H1 (cell line): ENCODE measurements at regions not wholly inside any gene's neighbourhood (a gene's known extent, or its start where the extent isn't known, plus 50 kb on each side); places are given as distances from the start of the nearest gene placed in this dataset.

Experiments
- CHD1 ChIP-seq: IDR thresholded peaks from 2 replicates; pipeline ENCODE4 v1.6.1; 2012; ENCODE audit warnings: low read depth, low read length, improper control_type of control experiment
- CHD2 ChIP-seq: IDR thresholded peaks from 2 replicates; pipeline ENCODE4 v1.6.1; 2012; ENCODE audit warnings: low read length, improper control_type of control experiment
- EP300 ChIP-seq, 2 experiments: IDR thresholded peaks; 1 replicate in 1 of 2; 2 replicates in 1 of 2; pipeline ENCODE4 v1.6.1; 2011 to 2012; ENCODE audit warnings: low read depth in 2 of 2, low read length in 2 of 2, mild to moderate bottlenecking in 2 of 2, borderline replicate concordance in 1 of 2, inconsistent platforms in 1 of 2, moderate library complexity in 1 of 2
- EZH2 ChIP-seq: fragments of 200-600 bp; sonication (generic); IDR thresholded peaks from 2 replicates; pipeline ENCODE4 v1.7.1; 2012; ENCODE audit warnings: low read depth, mild to moderate bottlenecking, moderate library complexity, low read length, inconsistent platforms; ENCODE audit not compliant: severe bottlenecking
- FOSL1 ChIP-seq: IDR thresholded peaks from 2 replicates; pipeline ENCODE4 v1.6.1; 2011; ENCODE audit warnings: mild to moderate bottlenecking, low read depth, low read length, moderate library complexity; ENCODE audit not compliant: insufficient read depth
- POLR2A ChIP-seq, 2 experiments: IDR thresholded peaks; 1 replicate in 1 of 2; 2 replicates in 1 of 2; pipeline ENCODE4 v1.6.1; 2011; ENCODE audit warnings: low read depth in 2 of 2, low read length in 2 of 2, mild to moderate bottlenecking in 2 of 2; ENCODE audit errors: control extremely low read depth in 1 of 2
- POLR2AphosphoS5 ChIP-seq: IDR thresholded peaks from 2 replicates; pipeline ENCODE4 v1.6.1; 2011; ENCODE audit warnings: low read depth, low read length
- TBP ChIP-seq: IDR thresholded peaks from 2 replicates; pipeline ENCODE4 v1.6.1; 2011; ENCODE audit warnings: low read depth, low read length, improper control_type of control experiment
- ZNF274 ChIP-seq: IDR thresholded peaks from 2 replicates; pipeline ENCODE4 v1.7.0; 2012; ENCODE audit warnings: low read length, borderline replicate concordance; ENCODE audit errors: extremely low read depth
- TF ChIP-seq, protein P1 (sequence below), 3 experiments: IDR thresholded peaks; 1 replicate in 2 of 3; 2 replicates in 1 of 3; pipeline versions ENCODE4 v1.5.1 to v1.6.1; 2011; ENCODE audit warnings: low read length in 3 of 3, mild to moderate bottlenecking in 3 of 3, inconsistent platforms in 2 of 3, low read depth in 1 of 3, moderate library complexity in 1 of 3; ENCODE audit not compliant: insufficient read depth in 1 of 3; ENCODE audit errors: control extremely low read depth in 1 of 3

GRCh38 chr3:165355316-165355715 lies 159.1 kb upstream of the SLITRK3 start:
- TF ChIP-seq EP300 (IDR thresholded peaks at IDR 0.05; ENCODE audit: borderline replicate concordance in 1 of 2, low read depth in 2 of 2, low read length in 2 of 2) (no peak), CHD2 (no peak), TBP (no peak), POLR2AphosphoS5 (no peak), FOSL1 (no peak), CHD1 (no peak), POLR2A (IDR thresholded peaks at IDR 0.05; ENCODE audit: control extremely low read depth in 1 of 2, low read depth in 2 of 2, low read length in 2 of 2) (no peak), ZNF274 (no peak), EZH2 (no peak)
- TF ChIP-seq, protein P1, sequence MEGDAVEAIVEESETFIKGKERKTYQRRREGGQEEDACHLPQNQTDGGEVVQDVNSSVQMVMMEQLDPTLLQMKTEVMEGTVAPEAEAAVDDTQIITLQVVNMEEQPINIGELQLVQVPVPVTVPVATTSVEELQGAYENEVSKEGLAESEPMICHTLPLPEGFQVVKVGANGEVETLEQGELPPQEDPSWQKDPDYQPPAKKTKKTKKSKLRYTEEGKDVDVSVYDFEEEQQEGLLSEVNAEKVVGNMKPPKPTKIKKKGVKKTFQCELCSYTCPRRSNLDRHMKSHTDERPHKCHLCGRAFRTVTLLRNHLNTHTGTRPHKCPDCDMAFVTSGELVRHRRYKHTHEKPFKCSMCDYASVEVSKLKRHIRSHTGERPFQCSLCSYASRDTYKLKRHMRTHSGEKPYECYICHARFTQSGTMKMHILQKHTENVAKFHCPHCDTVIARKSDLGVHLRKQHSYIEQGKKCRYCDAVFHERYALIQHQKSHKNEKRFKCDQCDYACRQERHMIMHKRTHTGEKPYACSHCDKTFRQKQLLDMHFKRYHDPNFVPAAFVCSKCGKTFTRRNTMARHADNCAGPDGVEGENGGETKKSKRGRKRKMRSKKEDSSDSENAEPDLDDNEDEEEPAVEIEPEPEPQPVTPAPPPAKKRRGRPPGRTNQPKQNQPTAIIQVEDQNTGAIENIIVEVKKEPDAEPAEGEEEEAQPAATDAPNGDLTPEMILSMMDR (IDR thresholded peaks at IDR 0.05; ENCODE audit: control extremely low read depth in 1 of 3, insufficient read depth in 1 of 3, low read depth in 1 of 3, low read length in 3 of 3): no peak
